ENCODE measurements at regions not wholly inside any gene's neighbourhood (a gene's known extent, or its start where the extent isn't known, plus 50 kb on each side); places are given as distances from the start of the nearest gene placed in this dataset.

- no peak for DNase-seq (ENCODE audit: low read depth)
- no peak for TF ChIP-seq CTCF (IDR thresholded peaks at IDR 0.05; ENCODE audit: control insufficient read depth, extremely low read depth, insufficient read depth)
These were observed 55.0 kb upstream of the BNC2 start for GRCh38 chr9:16925426-16925825.

GRCh38 chr9:16924311-16924915 lies 53.9 kb upstream of the BNC2 start:
- no peak for TF ChIP-seq CTCF (IDR thresholded peaks at IDR 0.05; ENCODE audit: control insufficient read depth, extremely low read depth, insufficient read depth)
- DNase-seq (ENCODE audit: low read depth), result no peak
- no peak overlapping the region for H3K4me3 ChIP-seq (ENCODE audit: low read depth, low read length)

More at GRCh38 chr9:16925426-16925825, 55.0 kb upstream of the BNC2 start:
- H3K4me3 ChIP-seq (ENCODE audit: low read depth, low read length), result no peak overlapping the region

- DNase-seq (ENCODE audit: low read depth), result no peak
- TF ChIP-seq CTCF (IDR thresholded peaks at IDR 0.05; ENCODE audit: control insufficient read depth, extremely low read depth, insufficient read depth), result peak; percentile 35; the same call in 1 of the 2 replicates
- H3K4me3 ChIP-seq (ENCODE audit: low read depth, low read length), result no peak overlapping the region
These were observed 51.4 kb upstream of the BNC2 start for GRCh38 chr9:16921855-16922254.
